HK-2 (cell line): ENCODE measurements at regions not wholly inside any gene's neighbourhood (a gene's known extent, or its start where the extent isn't known, plus 50 kb on each side); places are given as distances from the start of the nearest gene placed in this dataset.
"Not testable (repeated sequence)": the region's sequence is repeated elsewhere in the genome, so short reads cannot be mapped to it uniquely, and the experiment has no call there.

Experiments
- DNase-seq: peaks from one replicate; pipeline ENCODE4 v3.0.0-alpha.2; 2018; ENCODE audit not compliant: unreplicated experiment

DNA sequence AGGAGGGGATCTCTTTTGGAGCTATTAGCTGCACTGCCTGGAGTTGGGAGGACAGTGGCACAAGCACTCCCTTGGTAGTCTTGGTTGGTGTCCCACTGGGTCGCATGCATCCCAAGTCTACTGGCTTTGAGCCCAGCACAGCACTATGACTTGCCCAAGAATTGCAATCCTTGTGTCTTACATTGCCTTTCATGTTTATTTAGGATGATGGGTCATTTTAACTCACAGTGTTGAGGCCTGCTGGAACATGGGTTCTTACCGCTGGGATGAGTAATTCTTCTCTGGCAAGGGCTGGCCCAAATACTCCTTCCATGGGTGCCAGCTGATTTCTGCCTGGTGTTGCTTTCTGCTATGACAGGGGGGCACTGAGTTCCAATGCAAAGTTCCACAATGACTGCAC, 185.5 kb downstream of the TEX13C start:
- DNase-seq: no peak

DNA sequence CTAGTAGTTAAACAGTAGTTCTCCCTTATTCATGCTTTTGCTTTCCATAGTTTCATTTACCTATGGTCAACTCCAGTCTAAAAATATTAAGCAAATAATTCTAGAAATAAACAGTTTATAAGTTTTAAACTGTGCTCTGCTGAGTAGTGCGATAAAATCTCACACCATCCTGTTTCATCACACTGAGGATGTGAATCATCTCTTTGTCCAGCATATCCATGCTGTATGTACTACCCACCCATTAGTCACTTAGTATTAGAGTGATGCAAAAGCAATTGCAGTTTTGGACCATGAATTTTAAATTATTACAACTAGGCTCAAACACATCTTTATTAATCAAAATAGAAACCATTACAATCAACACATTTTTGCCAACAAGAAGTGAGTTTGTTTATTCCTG, 187.4 kb downstream of the TEX13C start:
- DNase-seq: no peak

DNA sequence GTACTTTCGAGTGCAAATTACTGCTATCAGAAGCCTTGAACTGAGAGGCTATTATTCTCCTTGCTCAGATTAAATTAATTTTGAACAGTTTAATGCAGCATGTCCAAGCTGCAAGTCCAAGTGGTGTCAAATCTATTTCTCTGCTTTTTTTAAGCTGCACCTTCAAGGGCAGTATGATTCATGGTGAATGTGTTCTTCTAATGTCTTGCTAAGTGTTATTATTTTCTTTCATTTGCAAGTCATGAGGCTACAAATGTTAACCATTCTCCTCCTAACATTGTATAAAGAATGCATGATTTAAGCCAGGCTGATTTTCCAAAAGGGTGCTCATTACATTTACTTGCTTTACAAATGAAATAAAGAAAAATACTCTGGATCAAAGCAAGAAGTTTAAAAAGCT, 200.4 kb downstream of the TEX13C start:
- no peak for DNase-seq

DNA sequence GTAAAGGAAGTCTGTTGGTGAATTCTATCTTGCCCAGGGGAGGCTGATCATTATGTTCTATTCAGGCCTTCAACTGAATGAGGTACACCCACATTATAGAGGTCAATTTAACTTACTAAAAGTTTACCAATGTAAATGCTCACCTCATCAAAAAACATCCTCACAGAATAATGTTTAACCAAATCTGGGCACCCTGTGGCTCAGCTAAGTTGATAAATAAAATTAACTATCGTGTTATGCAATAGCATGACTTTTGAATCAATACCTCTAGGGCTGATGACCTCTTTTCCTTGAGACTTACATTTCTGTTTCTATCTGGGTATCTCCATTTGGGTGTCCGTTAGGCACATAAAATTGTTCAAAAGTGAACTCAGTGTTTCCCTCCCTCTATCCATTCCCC, 203.1 kb downstream of the TEX13C start:
- no peak for DNase-seq

DNA sequence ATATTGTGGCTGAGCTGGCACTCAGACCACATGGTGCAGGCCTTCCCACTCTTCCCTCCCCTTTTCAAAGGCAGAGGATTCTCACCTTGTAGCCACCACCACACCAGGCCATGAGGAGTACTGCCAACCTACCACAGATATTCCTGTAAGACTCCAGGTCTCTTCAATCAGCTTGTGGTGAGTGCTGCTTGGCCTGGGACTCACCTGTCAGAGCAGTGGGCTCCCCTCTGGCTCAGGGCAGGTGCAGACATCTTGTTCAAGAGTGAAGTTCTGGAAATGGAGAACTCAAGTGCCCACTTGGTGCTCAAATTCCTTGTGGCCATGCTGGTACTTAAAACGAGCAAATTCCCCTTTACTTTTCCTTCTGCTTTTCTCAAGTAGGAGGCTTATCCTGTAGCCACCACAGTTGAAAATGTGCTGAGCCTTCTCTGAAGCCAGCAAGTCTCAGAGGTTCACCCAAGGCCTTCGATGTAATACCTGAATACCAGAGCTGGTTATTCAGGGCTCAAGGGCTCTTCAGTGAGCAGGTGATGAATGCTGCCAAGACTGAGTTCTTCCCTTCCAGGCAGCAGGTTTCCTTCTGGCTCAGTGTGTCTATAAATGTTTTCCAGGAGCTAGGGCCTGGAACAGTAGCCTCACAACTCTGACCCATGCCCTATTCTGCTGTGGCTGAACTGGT, 212.9 kb downstream of the TEX13C start:
- no peak for DNase-seq

DNA sequence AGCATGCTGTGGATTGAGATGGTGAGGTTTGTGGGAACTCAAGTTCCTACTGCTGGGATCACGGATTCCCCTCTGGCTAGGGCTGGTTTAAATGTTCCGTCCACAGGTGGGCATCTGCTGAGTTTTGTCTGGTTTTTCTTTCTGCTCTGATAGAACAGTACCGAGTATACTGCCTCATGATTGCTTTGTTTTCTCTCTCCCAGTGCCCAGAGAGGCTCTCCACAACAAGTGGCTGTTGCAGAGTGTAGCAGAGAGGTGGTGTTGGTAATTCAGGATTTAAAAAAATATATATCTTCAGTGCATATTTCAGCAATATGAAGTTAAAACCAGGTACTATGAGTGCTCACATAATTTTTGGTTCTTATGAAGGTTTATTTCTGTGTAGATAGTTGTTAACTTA, 213.7 kb downstream of the TEX13C start:
- no peak for DNase-seq

DNA sequence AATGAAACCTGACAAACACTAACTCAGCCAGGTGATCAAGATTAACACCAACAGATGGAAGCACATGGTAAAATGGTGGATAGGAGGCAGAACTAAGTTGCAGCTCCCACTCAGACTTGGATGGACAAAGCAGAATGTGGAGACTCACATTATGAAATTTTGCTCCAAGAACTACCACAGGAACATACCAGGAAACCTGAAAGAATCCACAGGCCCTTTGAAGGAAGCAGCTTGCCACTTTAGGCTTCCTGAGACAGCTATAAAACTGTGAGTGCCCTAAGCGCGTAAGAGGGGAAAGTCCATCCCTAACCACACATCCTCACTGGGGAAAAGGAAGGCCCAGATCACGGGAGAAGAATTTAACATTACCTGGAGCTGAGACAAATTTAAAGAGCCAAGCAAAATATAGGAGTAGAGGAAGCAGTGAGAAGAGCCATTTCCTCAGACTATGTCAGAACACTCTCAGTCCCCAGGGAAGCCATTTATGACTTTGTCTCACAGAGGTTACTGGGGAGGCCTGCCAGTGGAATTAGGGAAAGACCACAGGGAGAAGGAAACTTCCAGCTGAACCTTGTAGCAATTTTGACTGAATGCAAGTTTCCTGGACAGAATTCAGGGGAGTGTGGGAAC, 224.5 kb downstream of the TEX13C start:
- no peak for DNase-seq

DNA sequence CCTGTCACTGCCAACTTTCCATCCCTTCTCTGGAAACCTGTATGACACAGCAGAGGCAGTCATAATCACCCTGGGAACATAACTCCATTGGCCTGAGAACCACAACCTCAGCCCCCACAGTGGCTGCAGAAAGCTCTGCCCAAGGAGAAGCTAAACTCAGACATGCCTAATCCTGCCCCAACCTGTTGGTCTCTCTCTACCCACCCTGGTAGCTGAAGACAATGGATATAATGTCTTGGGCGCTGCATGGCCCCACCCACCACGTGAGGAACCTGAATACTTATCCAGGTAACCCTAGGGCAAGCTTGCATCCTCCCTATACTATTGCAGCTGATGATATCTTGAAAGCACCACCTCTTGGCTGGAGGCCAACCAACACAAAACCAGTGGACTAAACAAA, 225.2 kb downstream of the TEX13C start:
- no peak for DNase-seq

DNA sequence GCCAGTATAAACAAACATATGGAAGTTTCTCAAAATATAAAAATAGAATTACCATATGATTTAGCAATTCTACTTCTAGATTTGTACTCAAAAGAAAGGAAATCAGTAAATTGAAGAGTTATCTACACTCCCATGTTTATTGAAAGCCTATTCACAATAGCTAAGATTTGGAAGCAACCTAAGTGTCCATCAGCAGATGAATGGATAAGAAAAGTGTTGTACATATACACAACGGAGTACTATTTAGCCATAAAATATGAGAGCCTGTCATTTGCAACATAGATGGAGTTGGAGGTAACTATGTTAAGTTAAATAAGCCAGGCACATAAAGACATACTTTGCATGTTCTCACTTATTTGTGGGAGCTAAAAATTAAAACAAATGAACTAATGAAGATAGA, 257.8 kb downstream of the TEX13C start:
- no peak for DNase-seq

DNA sequence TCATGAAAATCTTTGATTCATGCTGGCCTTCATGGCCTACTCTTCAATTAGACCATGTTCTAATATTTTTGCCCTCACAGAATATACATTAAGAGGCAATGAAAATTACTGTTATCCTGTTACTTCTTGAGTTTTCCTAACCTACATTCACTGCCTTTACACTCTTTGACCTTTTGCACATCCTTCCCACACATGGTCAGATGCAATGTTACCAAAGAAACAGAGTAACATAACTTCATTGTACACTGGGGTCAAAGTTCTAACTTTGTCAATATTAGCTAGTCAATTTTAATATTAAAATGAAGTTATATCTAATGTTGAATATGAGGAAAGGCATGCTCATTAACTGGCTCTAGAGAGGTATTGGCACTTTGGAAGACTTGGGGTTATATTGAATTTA, 284.8 kb downstream of the TEX13C start:
- no peak for DNase-seq

DNA sequence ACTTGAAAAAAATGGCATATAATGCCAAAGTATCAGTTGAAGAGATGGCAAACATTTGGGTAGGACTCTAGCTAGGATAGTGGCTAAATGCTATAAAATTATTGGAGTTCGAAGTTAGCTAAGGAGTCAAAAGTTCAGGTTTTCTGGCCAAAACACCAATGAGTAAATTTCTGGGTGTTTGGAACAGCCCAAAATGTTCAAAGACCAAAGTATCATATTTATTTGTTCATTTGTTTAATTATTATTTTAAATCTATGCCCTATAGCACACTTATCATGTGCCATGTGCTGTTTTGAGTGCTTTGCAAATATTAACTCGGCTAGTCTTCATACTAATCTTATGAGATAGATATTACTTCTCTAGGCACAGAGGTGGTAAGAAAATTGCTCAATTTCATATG, 285.5 kb downstream of the TEX13C start:
- DNase-seq: no peak

DNA sequence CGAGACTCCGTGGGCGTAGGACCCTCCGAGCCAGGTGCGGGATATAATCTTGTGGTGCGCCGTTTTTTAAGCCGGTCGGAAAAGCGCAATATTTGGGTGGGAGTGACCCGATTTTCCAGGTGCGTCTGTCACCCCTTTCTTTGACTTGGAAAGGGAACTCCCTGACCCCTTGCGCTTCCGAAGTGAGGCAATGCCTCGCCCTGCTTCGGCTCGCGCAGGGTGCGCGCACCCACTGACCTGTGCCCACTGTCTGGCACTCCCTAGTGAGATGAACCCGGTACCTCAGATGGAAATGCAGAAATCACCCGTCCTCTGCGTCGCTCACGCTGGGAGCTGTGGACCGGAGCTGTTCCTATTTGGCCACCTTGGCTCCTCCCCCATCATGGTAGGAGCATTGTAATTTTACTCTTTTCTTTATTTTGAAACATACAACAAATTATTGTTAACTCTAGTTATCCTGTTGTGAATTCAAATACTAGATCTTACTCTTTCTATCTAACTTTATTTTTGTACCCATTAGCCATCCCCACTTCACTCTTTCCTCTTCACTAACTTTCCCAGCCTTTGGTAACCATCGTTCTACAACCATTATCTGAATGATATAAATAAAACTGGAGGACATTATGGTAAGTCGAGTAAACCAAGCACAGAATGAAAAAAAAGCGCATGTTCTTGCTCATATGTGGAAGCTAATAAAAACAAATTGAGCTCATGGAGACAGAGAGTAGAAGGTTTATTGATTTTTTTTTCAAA, 295.1 kb downstream of the TEX13C start:
- DNase-seq: not testable (repeated sequence)

DNA sequence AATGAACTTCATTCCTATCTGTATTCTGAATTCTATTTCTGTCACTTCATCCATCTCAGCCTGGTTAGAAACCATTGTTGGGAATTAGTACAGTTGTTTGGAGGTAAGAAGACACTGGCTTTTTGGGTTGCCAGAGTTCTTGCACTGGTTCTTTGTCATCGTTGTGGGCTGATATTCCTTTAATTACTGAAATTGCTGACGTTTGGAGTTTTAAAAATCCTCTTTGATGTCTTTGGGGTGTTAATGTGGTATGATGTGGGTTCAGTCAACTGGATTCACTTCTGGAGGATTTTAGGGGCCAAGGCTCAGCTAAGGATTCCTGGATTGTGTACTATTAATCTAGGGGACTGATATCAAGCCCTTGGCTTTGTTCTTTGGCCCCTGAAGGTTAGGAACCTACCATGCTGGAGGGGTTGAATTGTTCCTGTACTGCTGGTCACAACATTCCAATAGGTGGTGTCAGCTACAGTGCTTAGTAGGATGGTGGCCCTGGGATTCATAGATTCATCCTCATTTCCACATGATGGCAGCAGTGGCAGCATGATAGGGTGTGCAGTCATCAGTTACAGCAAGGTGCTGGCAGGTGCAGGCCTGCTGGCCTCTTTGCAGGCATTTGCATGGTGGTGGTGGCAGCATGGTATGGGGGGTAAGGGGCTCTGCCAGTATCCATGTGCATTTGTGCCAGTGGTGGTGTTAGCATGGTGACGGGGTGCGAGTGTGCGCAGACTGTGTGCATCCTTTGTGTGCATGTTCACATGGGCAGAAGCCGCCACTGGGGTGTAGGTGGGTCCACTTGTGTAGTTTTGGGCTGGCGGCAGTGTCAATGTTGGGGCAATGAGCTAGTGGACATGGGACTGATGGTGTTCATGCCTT, 301.3 kb downstream of the TEX13C start:
- no peak for DNase-seq

DNA sequence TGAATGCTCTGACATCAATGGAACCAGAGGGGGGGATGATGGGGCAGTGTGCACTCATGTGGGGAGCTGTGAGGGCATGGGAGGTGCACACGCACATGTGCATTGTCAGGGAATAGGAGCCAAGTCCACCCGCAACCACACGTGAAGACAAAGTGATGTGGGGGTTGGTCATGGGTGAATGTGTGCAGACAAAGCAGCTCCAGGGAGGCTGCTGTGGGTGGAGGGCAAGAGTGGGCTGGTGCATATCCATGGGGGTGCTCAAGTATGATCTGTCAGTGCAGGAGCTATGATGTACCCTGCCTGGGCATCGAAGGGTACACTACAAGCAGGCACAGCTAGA, 301.9 kb downstream of the TEX13C start:
- no peak for DNase-seq

DNA sequence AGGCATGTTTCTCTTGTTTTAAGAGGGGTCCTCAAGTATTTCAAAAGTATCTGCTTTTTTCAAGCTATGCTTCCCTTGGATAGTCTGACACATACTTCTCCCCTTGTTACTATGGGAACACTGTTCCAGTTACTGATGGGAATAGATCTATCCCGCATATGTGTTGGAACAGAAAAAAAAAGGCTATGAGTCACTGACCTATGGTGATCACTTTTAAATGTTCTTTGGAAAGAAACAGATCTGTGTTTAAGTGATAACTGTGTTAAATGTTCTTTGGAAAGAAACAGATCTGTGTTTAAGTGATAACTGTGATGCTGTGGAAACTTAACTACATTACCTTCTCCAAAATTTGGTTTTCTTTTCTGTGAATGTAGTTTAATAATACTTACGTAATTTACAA, 303.2 kb downstream of the TEX13C start:
- DNase-seq: no peak

DNA sequence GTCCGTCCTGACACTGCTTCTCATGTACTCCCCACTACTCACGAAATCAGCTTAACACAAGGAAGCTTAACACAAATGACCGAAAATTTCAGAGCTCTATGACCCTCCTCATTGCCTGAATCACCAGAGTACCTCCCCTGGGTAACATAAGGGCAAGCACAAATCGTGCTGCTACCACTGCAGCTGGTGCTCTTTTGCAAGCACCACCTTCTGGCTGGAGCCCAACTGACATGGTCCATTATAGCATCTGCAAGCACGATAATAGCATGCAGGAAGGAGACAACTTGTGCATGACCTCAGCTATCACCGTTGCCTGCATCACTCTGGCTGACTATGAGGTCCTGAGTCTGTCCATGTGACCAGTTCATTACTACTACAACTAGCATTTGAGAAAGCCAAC, 308.0 kb downstream of the TEX13C start:
- DNase-seq: no peak

DNA sequence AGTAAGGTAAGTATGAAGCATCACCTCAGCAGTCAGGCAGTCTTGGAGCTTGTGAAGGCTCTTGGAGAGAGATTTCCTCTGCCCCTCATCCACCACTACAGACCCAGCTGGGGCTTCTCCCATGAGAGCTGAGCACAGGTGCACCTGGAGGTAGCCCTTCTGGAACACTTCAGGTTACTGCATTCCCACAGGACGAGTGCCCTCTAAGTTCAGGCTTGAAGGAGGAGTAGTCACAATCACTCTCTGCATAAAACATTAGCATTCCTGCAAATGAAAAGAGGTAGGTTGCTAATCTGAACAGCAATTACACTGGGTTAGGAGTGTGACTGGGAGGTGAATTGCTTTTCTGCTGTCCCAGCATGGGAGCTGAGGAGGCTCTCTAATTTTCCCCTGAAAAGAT, 308.8 kb downstream of the TEX13C start:
- DNase-seq: no peak

DNA sequence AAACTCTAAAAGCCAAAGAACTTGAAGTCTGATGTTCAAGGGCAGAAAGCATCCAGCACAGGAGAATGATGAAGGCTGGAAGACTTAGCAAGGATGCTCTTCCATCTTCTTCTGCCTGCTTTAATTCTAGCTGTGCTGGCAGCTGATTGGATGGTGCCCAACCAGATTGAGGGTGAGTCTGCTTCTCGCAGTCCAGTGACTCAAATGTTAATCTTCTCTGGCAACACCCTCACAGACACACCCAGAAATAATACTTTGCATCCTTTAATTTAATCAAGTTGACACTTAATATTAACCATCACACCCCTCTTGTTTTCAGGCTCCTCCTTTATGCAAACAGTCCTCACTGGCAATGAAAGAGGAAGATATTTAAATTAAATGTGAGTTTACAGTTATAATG, 321.7 kb downstream of the TEX13C start:
- DNase-seq: no peak

DNA sequence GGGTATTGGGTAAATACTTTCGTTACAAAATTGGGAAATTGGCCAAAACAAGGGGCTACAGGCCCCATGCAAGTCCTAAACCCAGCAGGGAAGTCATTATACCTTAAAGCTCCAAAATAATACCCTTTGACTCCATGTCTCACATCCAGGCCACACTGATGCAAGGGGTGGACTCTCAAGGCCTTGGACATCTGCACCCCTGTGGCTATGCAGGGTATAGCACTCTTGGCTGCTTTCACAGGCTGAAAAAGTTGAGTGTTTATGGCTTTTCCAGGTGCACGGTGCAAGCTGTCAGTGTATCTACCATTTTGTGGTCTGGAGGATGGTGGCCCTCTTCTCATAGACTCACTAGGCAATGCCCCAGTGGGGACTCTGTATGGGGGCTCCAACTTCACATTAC, 326.5 kb downstream of the TEX13C start:
- no peak for DNase-seq

DNA sequence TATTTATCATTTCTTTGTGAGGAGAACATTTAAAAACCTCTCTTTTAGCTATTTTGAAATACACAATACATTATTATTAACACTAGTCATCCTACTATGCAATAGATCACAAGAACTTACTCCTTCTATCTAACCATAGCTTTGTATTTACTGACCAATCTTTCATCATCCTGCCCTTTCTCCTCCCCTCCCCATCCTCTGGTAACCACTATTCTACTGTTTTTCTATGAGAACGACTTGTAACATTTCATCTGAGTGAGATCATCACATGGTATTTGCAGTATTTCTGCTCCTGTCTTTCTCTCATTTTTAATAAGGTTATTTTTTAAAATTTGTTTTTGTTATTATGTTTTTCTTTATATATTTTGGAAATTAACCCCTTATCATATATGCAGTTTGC, 331.8 kb downstream of the TEX13C start:
- no peak for DNase-seq

DNA sequence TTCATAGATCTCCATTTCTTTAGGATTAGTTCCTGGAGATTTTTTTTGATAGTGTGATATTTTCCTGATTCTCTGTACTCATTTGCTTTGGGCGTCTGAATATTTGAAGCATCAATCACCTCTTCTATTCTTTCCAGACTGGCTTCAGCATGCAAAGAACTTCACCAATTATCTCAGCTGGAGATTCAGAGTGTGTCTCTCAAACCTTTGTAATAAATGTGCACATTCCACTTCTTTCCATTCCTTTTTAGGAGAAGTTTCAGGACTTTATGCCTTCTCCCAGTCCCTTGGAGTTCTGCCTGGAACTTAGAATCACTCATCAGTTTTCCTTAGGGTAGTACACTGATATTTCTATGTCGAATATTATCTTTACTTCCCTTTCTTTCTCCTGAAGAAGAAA, 334.8 kb downstream of the TEX13C start:
- no peak for DNase-seq

DNA sequence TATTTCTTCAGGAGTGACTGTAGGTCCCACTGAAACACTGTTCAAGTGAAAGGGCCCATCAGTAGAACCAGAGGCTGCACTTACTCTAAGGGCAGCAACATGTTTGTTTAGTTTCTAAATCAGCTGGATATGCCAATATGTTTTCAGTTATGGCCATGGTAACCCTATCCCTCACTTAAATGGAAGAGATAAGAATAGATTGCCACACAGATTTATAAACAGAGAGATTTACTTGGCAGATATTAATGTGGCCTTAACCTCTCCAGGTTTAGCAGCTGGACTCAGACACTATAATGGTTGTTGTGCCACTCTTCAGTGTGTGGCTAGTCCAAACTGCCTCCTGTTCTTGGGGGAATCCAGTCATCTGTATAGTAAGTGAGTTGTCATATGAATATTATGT, 354.1 kb downstream of the TEX13C start:
- no peak for DNase-seq
